ENCODE measurements at regions not wholly inside any gene's neighbourhood (a gene's known extent, or its start where the extent isn't known, plus 50 kb on each side); places are given as distances from the start of the nearest gene placed in this dataset.

DNA sequence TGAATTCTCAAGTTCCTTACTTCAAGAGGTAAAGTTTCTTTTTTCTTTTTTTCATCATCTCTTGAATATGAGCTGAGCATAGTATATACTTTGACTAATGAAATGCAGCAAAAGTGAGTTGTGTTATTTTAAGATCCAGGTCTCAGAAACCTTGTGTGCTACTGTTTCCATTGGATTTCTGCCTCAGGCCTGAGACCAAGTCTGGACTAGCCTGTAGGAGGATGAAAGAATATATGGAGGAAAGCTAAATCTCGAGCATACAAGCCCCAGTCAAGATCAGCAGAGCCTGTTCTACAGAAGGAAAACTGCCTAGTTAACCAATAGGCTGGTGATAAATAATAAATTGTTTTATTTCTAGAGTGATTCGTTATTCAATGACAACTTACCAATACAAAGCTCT, 652.5 kb downstream of the C12orf50 start:
- Mint-ChIP-seq H3K27me3 (ENCODE audit: insufficient read depth) (no peaks in the 10 kb centered on the region), H3K27ac (no peak overlapping the region), H3K9me3 (peaks cover 40% of the 10 kb centered on the region), H3K36me3 (ENCODE audit: low read depth) (no peaks in the 10 kb centered on the region), H3K4me3 (no peak overlapping the region), H3K4me1 (ENCODE audit: low read depth) (no peaks in the 10 kb centered on the region)
- no peak for TF ChIP-seq CTCF (IDR thresholded peaks at IDR 0.05)
- no peak for DNase-seq

GRCh38 chr12:87369161-87369560, 660.0 kb downstream of the C12orf50 start:
- Mint-ChIP-seq H3K36me3 (ENCODE audit: low read depth) (no peaks in the 10 kb centered on the region), H3K4me3 (no peak overlapping the region), H3K27me3 (ENCODE audit: insufficient read depth) (no peaks in the 10 kb centered on the region), H3K27ac (no peak overlapping the region), H3K9me3 (peaks cover 41% of the 10 kb centered on the region), H3K4me1 (ENCODE audit: low read depth) (no peaks in the 10 kb centered on the region)
- TF ChIP-seq CTCF (IDR thresholded peaks at IDR 0.05): no peak
- DNase-seq: no peak

DNA sequence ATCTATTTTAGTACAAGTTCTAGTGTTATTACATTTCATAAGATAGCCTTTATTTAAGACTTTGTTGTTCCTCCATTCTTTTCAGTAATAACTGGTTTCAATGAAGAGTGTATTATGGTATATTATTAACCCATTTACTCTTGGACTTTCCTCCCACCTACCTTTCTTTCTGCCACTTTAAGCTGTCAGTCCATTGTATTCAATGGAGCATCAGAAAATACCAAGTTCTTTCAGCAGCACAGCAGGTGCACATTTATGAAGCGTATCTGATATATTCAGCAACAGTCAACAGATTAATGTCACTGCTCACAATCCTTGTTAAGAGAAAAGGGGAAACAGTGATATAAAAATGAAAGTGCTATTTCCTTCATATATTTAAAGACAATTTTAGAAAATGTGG, 660.9 kb downstream of the C12orf50 start:
- no peaks in the 10 kb centered on the region for H3K27me3 Mint-ChIP-seq (ENCODE audit: insufficient read depth)
- H3K9me3 Mint-ChIP-seq: peaks cover 43% of the 10 kb centered on the region
- H3K4me3 Mint-ChIP-seq: no peak overlapping the region
- no peak overlapping the region for H3K27ac Mint-ChIP-seq
- no peaks in the 10 kb centered on the region for H3K36me3 Mint-ChIP-seq (ENCODE audit: low read depth)
- DNase-seq: no peak
- TF ChIP-seq CTCF (IDR thresholded peaks at IDR 0.05): no peak
- no peaks in the 10 kb centered on the region for H3K4me1 Mint-ChIP-seq (ENCODE audit: low read depth)

DNA sequence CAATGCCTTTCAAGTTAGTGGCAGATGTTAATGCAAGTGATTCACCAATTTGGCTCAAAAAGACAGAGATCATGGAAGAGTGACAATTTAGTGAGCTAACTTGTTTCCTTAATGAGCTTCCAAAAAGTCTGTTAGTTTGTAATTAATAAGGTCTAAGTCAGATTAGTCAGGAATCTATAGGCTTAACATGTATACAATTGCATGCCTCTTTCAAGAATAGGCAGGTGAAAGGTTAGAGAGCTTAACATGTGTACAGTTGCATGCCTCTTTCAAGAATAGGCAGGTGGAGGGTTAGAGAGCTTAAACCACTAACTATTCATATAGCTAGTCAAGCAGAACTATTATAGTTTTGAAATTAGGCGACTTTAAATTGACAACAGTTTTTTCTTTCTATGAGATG, 663.8 kb downstream of the C12orf50 start:
- TF ChIP-seq CTCF (IDR thresholded peaks at IDR 0.05): no peak
- no peak overlapping the region for H3K27ac Mint-ChIP-seq
- H3K27me3 Mint-ChIP-seq (ENCODE audit: insufficient read depth): no peaks in the 10 kb centered on the region
- DNase-seq: no peak
- H3K4me3 Mint-ChIP-seq: no peak overlapping the region
- H3K9me3 Mint-ChIP-seq: peaks cover 46% of the 10 kb centered on the region
- H3K36me3 Mint-ChIP-seq (ENCODE audit: low read depth): no peaks in the 10 kb centered on the region
- H3K4me1 Mint-ChIP-seq (ENCODE audit: low read depth): no peaks in the 10 kb centered on the region

DNA sequence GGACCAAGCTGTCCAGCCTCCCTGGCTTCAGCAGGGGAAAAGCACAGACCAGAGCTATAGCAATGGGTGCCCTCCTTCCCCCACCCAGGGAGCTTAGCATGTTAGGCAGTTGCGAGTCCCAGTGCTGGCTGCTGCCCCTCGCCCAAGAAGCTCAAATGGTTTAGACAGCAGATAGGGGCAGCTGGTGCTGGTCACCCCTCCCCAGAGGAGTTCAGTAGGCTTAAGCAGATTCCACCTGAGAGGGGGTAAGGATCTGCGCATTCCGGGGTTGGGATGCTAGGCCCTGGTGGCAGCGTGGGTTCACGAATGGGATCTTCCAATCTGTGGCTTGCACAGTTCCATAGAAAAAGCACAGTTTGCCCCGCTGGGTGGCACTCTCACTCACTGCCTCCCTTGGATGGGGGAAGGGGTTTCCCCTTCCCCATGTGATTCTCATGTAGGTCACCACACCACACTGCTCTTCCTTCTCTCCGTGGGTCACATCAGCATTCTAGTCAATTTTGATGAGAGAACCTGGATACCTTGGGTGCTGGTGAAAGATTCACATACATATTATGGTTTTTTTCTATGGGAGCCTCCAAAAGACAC, 665.6 kb downstream of the C12orf50 start:
- Mint-ChIP-seq H3K9me3 (peaks cover 47% of the 10 kb centered on the region), H3K36me3 (ENCODE audit: low read depth) (no peaks in the 10 kb centered on the region), H3K4me1 (ENCODE audit: low read depth) (no peaks in the 10 kb centered on the region), H3K27ac (no peak overlapping the region), H3K27me3 (ENCODE audit: insufficient read depth) (no peaks in the 10 kb centered on the region), H3K4me3 (no peak overlapping the region)
- TF ChIP-seq CTCF (IDR thresholded peaks at IDR 0.05): no peak
- DNase-seq: no peak

DNA sequence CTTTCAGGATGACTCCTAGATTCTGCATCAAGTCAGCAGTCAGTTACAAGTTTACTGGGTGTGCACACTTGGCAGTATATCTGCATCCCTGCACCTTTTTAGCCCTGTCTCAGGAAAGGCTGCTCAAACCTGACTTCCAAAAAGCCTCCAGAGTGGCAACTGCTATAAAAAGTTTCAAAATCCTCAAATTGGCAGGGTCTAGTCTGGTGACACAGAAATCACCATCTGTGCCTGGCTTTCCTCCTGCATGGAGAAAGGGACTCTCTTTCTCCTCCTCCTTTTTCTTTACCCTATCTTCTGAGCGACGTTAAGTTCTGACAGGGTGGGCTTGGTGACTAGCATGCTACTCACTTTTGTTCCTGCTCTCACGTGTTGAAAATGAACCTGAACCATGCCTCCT, 679.5 kb downstream of the C12orf50 start:
- Mint-ChIP-seq H3K27me3 (ENCODE audit: insufficient read depth) (no peaks in the 10 kb centered on the region), H3K4me1 (ENCODE audit: low read depth) (no peaks in the 10 kb centered on the region), H3K27ac (no peak overlapping the region), H3K9me3 (peaks cover 33% of the 10 kb centered on the region), H3K36me3 (ENCODE audit: low read depth) (peaks cover 2% of the 10 kb centered on the region; the same call in 1 of the 2 replicates), H3K4me3 (no peak overlapping the region)
- DNase-seq: no peak
- no peak for TF ChIP-seq CTCF (IDR thresholded peaks at IDR 0.05)
